ENCODE measurements at regions not wholly inside any gene's neighbourhood (a gene's known extent, or its start where the extent isn't known, plus 50 kb on each side); places are given as distances from the start of the nearest gene placed in this dataset.
A peak's percentile ranks its signal among the peaks of the same experiment; 100 is the strongest.

DNA sequence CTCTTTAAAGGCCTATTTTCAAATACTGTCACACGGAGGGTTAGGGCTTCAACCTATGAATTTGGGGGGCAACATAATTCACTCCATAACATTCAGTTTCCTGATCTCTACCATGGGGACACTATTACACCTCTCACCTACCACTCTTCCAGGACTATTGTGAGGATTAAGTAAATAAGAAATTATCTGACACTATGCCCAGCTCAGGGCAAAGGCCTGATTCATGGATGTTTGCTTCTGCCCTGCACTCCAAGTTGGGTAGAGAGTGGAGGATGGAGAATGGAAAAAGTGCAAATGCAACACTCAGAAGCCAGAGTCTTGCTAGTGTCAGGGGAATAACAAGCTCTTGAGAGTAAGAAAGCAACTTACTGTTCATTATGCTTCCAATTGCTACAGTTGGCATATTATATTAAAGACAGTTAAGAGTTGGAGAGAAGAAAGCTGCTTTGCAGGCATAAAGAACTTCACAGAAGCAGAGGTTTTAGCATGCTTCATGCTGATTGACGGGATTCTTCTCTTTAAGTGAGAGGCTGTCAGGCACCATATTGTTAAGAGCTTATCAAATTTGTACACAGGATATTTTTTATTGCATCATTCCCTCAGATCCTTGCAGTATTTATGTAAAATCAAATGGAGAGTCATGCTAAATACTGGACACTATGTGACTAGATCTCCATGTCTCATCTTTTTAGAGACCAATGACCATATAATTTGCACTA, 375.3 kb downstream of the VPS13C start:
- peak; percentile 89 for ATAC-seq
- no peak for DNase-seq (ENCODE audit: low spot score)

GRCh38 chr15:61682891-61683735, 377.1 kb downstream of the VPS13C start:
- ATAC-seq (peak; percentile 56), DNase-seq (ENCODE audit: low spot score) (no peak)

GRCh38 chr15:61681676-61682075, 378.6 kb downstream of the VPS13C start:
- no peak for ATAC-seq
- no peak for DNase-seq (ENCODE audit: low spot score)

GRCh38 chr15:61681038-61681418, 379.2 kb downstream of the VPS13C start:
- ATAC-seq, result no peak
- no peak for DNase-seq (ENCODE audit: low spot score)

DNA sequence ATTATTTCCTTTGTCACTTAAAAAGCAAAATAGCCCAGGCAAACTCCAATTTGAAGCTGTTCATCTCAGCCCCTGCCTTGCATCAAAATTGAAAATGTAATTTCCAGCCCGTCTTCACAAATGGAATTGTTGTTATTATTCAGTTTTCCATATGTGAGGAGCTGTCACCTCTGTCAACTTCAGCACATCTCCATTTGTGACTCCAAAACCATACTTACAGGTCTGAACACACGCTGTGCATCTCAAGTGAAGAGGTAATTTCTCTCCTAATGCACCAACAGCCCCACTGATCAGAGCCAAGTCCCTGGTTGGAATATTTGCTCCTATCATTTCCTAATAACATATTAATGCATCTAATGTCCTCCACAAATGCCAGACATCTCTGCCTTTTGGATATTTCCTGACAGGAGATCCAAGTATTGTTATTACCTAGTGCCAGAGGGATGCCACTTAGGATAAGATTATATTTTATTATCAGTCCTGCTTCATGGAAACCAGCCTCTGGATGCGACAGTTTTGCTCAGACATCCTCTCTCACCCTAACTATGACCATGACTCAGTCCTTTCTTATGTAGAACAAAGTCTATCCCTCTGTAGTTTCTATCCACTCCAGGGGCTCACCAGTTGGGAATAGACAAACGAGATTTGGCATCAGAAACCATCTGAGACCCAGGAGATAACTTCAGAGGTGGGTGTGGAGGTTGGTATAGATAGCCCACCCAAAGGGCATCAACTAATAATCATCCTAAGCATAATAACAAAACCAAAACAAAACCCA, 379.8 kb downstream of the VPS13C start:
- ATAC-seq, result no peak
- no peak for DNase-seq (ENCODE audit: low spot score)

DNA sequence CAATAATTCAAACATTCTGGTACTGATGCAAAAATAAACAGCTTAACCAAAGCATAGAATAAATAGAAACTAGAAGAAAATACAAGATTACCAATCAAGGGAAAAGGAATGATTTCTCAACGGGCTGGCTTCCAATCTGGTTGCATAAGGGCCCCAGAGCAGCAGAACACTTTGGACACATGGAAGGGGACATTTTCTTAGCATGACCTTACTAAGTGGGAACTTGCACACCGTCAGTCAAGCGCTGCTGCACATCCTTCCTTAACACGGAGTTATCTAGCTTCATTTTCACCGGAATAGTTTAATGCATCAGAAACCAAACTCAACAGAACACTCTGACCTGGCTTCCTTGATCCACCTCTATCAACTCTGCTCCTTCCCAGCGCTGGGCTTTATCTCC, 388.5 kb downstream of the VPS13C start:
- ATAC-seq, result peak; percentile 58

GRCh38 chr15:61668444-61668843, 391.8 kb downstream of the VPS13C start:
- DNase-seq (ENCODE audit: low spot score), result no peak
- no peak for ATAC-seq

More for the DNA sequence above, 388.5 kb downstream of the VPS13C start:
- no peak for DNase-seq (ENCODE audit: low spot score)

DNA sequence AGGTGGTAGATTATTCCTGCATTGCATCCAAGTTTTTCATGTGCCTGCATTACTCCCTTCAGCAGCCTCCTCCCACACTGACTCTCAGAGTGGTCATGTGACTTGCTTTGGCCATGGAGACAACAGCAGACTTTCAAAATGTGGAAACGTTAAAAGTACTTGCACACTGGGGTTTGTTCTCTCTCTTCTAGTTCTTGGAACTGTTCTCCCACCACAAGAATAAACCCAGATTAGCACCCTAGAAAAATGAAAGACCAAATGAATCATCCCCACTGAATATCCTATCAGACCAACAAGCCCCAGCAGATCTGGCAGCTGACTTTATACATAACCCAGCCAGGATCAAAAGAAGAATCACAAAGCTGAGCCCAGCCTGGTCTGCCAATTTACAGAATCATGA, 398.5 kb downstream of the VPS13C start:
- ATAC-seq (no peak), DNase-seq (ENCODE audit: low spot score) (no peak)

GRCh38 chr15:61660579-61660978, 399.7 kb downstream of the VPS13C start:
- ATAC-seq (no peak), DNase-seq (ENCODE audit: low spot score) (no peak)

GRCh38 chr15:61659566-61660190, 400.6 kb downstream of the VPS13C start:
- no peak for ATAC-seq
- DNase-seq (ENCODE audit: low spot score), result no peak

DNA sequence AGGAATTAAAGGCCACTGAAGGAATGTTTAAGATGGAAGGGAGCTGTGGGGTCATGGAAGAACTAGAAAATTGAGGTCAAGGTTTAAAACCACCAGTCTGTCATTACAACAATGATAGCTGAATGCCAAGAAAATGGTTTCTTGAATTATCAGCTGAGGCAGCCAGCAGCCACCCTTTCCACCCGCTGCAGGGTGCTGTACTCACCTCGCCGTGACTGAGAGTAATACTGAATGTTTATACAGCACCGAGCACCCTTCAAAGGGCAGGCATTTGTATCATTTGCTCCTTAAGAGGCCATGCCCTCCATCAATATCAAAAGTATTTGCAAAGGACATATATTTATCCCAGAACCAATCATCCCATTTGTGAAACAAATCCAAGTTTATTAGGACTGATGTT, 402.8 kb downstream of the VPS13C start:
- DNase-seq (ENCODE audit: low spot score) (no peak), ATAC-seq (no peak)

DNA sequence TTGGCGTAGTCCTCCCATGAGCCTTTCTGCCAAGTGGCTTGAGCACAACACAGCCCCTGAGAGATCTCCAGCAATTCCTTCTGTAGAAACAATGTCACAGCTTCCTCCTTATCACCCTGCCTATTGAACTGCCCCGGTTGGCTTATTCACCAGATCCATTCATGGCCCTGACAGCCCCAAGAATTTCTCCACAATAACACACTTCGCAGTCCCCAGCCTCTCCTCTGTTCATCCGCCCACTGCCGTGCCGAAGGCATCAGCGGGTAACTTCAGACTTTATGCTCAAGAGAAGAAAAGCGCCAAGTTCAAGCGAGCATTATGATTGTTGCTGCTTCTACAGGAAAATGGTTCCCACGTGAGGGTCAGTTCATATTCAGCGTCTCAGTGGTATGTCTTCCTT, 403.9 kb downstream of the VPS13C start:
- no peak for ATAC-seq

GRCh38 chr15:61655881-61656280, 404.4 kb downstream of the VPS13C start:
- ATAC-seq (no peak), DNase-seq (ENCODE audit: low spot score) (no peak)

More for the DNA sequence above, 403.9 kb downstream of the VPS13C start:
- DNase-seq (ENCODE audit: low spot score), result no peak

- DNase-seq (ENCODE audit: low spot score) (no peak), ATAC-seq (no peak)
Measured at GRCh38 chr15:61654918-61655317, 405.3 kb downstream of the VPS13C start.

DNA sequence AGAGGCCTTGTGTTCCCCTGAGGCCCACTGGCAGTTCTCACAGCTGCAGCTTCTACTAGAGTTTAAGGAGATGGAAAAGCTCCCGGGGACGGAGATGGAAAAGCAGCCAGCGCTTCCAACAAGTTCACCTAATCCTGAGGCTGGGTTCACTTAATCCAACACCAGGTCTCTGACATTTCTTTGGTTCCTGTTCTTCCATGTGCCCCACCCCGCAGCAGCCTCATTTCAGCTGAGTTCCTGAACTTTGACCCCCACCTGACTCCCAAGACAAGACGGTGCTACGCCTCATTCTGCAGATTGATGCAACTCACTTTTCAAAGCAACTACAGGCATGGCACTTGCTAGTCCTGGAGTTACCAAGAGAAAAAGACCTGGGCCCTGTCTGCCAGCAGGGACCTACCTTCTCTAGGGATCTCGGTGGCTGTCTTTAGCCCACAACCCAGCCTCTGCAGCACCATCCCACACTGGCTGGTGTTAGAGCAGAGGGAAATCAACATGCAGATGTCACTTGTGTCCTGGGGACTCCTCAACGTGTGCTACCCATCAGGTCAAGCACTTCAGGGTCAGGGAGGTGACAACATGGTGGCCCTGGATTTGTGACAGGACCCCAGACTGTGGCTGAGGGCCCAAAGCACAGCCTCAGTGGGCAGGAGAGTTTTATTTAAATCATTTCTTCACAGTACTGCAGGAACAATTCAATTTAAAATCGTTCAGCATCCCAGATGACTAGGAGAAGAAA, 406.1 kb downstream of the VPS13C start:
- ATAC-seq, result no peak

DNA sequence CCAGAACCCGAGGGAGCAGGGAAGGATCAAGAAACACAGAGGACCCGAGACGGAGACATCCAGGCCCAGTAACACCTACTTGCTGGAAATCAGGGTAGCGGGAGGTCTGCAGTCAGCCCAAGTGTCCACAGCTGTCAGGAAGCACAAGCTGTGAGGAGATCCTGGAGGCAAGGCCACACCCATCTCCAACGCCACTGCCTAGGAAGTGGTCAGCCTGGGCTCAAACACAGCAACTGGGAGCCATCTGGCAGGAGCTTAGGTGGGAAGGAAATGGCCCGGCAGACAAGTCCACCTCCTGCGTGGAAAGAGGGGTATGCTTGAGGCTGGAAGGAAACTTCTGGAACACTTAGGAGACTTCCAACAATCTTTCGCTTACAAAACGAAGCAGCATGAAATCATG, 407.1 kb downstream of the VPS13C start:
- DNase-seq (ENCODE audit: low spot score) (no peak), ATAC-seq (no peak)

More for the DNA sequence above, 406.1 kb downstream of the VPS13C start:
- no peak for DNase-seq (ENCODE audit: low spot score)

DNA sequence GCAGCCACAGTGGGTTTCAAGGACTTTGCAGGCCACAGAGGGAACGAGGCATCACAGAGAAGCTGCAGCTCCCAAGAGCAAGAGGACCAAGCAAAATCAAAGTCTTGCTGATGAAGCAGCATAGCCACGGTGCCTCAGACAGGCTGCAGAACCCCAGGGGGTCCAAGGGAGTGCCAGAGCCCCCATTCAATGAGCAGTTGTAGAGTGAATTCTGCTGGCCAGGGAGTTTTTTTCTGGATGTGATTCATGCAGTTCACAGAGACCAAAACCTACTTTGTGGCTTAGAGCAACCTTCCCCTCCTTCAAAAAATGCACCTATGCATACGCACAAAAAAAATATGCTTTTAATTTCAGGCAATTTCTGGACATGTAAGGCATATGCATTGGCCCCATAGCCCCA, 409.0 kb downstream of the VPS13C start:
- ATAC-seq, result no peak
- no peak for DNase-seq (ENCODE audit: low spot score)

DNA sequence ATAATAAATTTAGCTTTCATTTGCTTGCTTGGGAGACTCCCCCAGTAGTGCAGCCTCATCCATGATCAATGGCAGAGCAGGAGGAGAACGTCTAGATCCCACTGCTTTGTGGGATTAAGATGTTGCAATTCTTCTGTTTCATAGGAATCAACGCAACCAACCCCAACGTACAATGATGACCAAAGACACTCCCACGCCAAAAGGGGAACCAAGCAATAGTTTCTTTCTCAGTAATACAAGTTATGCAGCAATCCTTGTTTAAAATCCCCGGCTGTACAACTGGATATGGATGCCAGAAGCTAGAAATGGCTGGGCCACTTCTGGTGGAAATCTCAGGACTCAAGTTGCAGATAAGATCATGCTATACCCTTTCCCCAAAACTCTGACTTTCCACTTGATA, 411.2 kb downstream of the VPS13C start:
- ATAC-seq, result no peak

DNA sequence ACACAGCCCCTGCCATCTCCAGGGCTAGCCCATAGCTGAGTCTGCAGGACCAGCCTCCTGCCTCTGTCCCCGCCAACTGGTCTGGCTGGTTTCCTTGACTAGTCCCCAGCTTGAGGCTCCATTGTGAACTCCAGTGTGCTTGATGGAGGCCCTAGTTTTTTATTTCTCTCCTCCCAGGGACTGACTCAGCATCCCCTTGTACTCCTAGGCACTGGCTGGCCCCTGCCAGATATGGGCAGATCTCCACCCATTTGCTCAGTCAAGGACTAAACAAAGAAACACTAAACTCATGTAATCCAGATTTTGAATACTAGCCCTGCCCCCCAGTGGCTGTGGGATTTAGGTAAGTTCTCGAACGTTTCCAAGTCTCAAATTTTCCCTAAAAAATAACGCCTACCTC, 415.4 kb upstream of the RORA start:
- DNase-seq (ENCODE audit: low spot score), result no peak
- ATAC-seq, result no peak

More for the DNA sequence above, 411.2 kb downstream of the VPS13C start:
- DNase-seq (ENCODE audit: low spot score), result no peak

GRCh38 chr15:61641645-61642044, 412.5 kb upstream of the RORA start:
- no peak for DNase-seq (ENCODE audit: low spot score)
- no peak for ATAC-seq

Data from left lobe of liver (tissue), 2 donors.